ENCODE measurements at regions not wholly inside any gene's neighbourhood (a gene's known extent, or its start where the extent isn't known, plus 50 kb on each side); places are given as distances from the start of the nearest gene placed in this dataset.

DNA sequence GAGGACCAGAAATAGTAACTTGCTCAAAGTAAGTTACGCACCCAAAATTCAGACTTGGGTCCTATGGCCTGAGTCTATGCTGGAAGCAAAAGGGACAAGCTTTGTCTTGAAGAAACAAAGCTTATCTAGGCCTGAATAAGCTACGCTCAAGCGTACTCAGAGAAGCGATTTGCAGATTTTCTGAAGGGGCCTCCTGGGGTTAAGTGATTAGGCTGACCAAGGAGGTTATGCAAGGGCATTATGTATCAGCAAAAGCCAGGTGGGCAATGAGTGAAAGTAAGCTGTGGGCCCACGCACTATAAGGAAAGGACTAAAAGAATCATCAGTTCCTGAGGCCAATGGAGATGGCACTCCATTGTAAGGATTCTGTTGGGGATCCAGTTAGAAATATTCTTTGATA, 122.1 kb downstream of the SNX18 start:
- TF ChIP-seq EZH2 (optimal IDR thresholded peaks at IDR 0.05; ENCODE audit: low read depth, low read length): no peak
- TF ChIP-seq EZH2phosphoT487 (IDR thresholded peaks at IDR 0.05; ENCODE audit: low read length): no peak
